ENCODE measurements at regions not wholly inside any gene's neighbourhood (a gene's known extent, or its start where the extent isn't known, plus 50 kb on each side); places are given as distances from the start of the nearest gene placed in this dataset.

- Mint-ChIP-seq H3K9me3 (ENCODE audit: unreplicated experiment) (no peaks in the 10 kb centered on the region), H3K27me3 (ENCODE audit: insufficient read depth, unreplicated experiment) (peaks cover 11% of the 10 kb centered on the region), H3K4me1 (ENCODE audit: low read depth, unreplicated experiment) (no peaks in the 10 kb centered on the region), H3K36me3 (ENCODE audit: insufficient read depth, unreplicated experiment) (no peaks in the 10 kb centered on the region), H3K27ac (ENCODE audit: unreplicated experiment) (no peak overlapping the region), H3K4me3 (ENCODE audit: unreplicated experiment) (no peak overlapping the region)
- CTCF ChIA-PET, result no interaction called here
- POLR2A ChIA-PET, result no interaction called here
- Histone ChIP-seq H3K36me3 (ENCODE audit: control insufficient read depth, insufficient read depth, low read length) (no peaks in the 10 kb centered on the region), H3K9me3 (no peaks in the 10 kb centered on the region), H3K4me3 (ENCODE audit: low read depth, low read length) (no peak overlapping the region), H3K27me3 (replicated peaks; ENCODE audit: control insufficient read depth, insufficient read depth, low read length) (no peaks in the 10 kb centered on the region), H3K4me1 (no peaks in the 10 kb centered on the region)
- DNase-seq, result no peak
- intact Hi-C loops (cut with micrococcal nuclease; ENCODE audit: unreplicated experiment), result no loop called here
- BruUV-seq (replicated peaks), result no TSS peak
- TF ChIP-seq CTCF (IDR thresholded peaks at IDR 0.05; ENCODE audit: insufficient read depth in 1 of 2, low read depth in 1 of 2, low read length in 1 of 2, severe bottlenecking in 1 of 2, unreplicated experiment in 1 of 2), result no peak
Observed at GRCh38 chr2:175398848-175399247, 217.3 kb upstream of the ATP5MC3 start.

GRCh38 chr2:175396696-175397095 lies 215.2 kb upstream of the ATP5MC3 start:
- no peaks in the 10 kb centered on the region for H3K4me1 Mint-ChIP-seq (ENCODE audit: low read depth, unreplicated experiment)
- intact Hi-C loops (cut with micrococcal nuclease; ENCODE audit: unreplicated experiment), result no loop called here
- CTCF ChIA-PET, result no interaction called here

GRCh38 chr2:175393851-175394250 lies 212.3 kb upstream of the ATP5MC3 start:
- POLR2A ChIA-PET, result no interaction called here
- Mint-ChIP-seq H3K9me3 (ENCODE audit: unreplicated experiment) (no peaks in the 10 kb centered on the region), H3K36me3 (ENCODE audit: insufficient read depth, unreplicated experiment) (no peaks in the 10 kb centered on the region)

More at GRCh38 chr2:175396696-175397095, 215.2 kb upstream of the ATP5MC3 start:
- Histone ChIP-seq H3K4me1 (no peaks in the 10 kb centered on the region), H3K36me3 (ENCODE audit: control insufficient read depth, insufficient read depth, low read length) (no peaks in the 10 kb centered on the region), H3K27me3 (replicated peaks; ENCODE audit: control insufficient read depth, insufficient read depth, low read length) (no peaks in the 10 kb centered on the region), H3K4me3 (ENCODE audit: low read depth, low read length) (no peak overlapping the region), H3K9me3 (no peaks in the 10 kb centered on the region)
- no peak overlapping the region for H3K4me3 Mint-ChIP-seq (ENCODE audit: unreplicated experiment)
- H3K36me3 Mint-ChIP-seq (ENCODE audit: insufficient read depth, unreplicated experiment), result no peaks in the 10 kb centered on the region
- POLR2A ChIA-PET, result no interaction called here
- no peak for DNase-seq
- TF ChIP-seq CTCF (IDR thresholded peaks at IDR 0.05; ENCODE audit: insufficient read depth in 1 of 2, low read depth in 1 of 2, low read length in 1 of 2, severe bottlenecking in 1 of 2, unreplicated experiment in 1 of 2), result no peak
- peaks cover 11% of the 10 kb centered on the region for H3K27me3 Mint-ChIP-seq (ENCODE audit: insufficient read depth, unreplicated experiment)
- H3K9me3 Mint-ChIP-seq (ENCODE audit: unreplicated experiment), result no peaks in the 10 kb centered on the region
- BruUV-seq (replicated peaks), result no TSS peak
- no peak overlapping the region for H3K27ac Mint-ChIP-seq (ENCODE audit: unreplicated experiment)

More at GRCh38 chr2:175393851-175394250, 212.3 kb upstream of the ATP5MC3 start:
- no peaks in the 10 kb centered on the region for H3K27me3 ChIP-seq (replicated peaks; ENCODE audit: control insufficient read depth, insufficient read depth, low read length)
- no peak overlapping the region for H3K4me3 ChIP-seq (ENCODE audit: low read depth, low read length)
- no peaks in the 10 kb centered on the region for H3K9me3 ChIP-seq
- CTCF ChIA-PET, result no interaction called here
- peaks cover 9% of the 10 kb centered on the region for H3K27me3 Mint-ChIP-seq (ENCODE audit: insufficient read depth, unreplicated experiment)
- no peak overlapping the region for H3K4me3 Mint-ChIP-seq (ENCODE audit: unreplicated experiment)
- DNase-seq, result no peak
- no peaks in the 10 kb centered on the region for H3K4me1 Mint-ChIP-seq (ENCODE audit: low read depth, unreplicated experiment)
- intact Hi-C loops (cut with micrococcal nuclease; ENCODE audit: unreplicated experiment), result no loop called here
- H3K4me1 ChIP-seq, result no peaks in the 10 kb centered on the region
- H3K36me3 ChIP-seq (ENCODE audit: control insufficient read depth, insufficient read depth, low read length), result no peaks in the 10 kb centered on the region
- no peak for TF ChIP-seq CTCF (IDR thresholded peaks at IDR 0.05; ENCODE audit: insufficient read depth in 1 of 2, low read depth in 1 of 2, low read length in 1 of 2, severe bottlenecking in 1 of 2, unreplicated experiment in 1 of 2)
- no TSS peak for BruUV-seq (replicated peaks)
- no peak overlapping the region for H3K27ac Mint-ChIP-seq (ENCODE audit: unreplicated experiment)

All from Caco-2 (cell line).